OCI-LY1 (cell line): ENCODE measurements at regions not wholly inside any gene's neighbourhood (a gene's known extent, or its start where the extent isn't known, plus 50 kb on each side); places are given as distances from the start of the nearest gene placed in this dataset.

Source experiments
- H2AFZ ChIP-seq: fragments of 200-600 bp; sonication (generic), shearing (Covaris generic); 2 replicates; pipeline ENCODE4 v1.6.0; 2014; ENCODE audit warnings: antibody characterized with exemption, mild to moderate bottlenecking, low read length
- H3F3A ChIP-seq: fragments of 200-600 bp; sonication (generic), shearing (Covaris generic); 2 replicates; pipeline ENCODE4 v1.6.0; 2014; ENCODE audit warnings: mild to moderate bottlenecking, antibody characterized with exemption, low read length, moderate library complexity; ENCODE audit not compliant: insufficient read depth
- H3K27ac ChIP-seq: fragments of 200-600 bp; sonication (generic); 2 replicates; pipeline ENCODE4 v1.5.1; 2014; ENCODE audit warnings: low read length, mixed run types, mild to moderate bottlenecking, low read depth; ENCODE audit not compliant: poor library complexity, severe bottlenecking
- H3K27me3 ChIP-seq: fragments of 200-600 bp; sonication (generic); 2 replicates; pipeline ENCODE4 v1.6.0; 2014; ENCODE audit warnings: antibody characterized with exemption, mild to moderate bottlenecking, low read length, moderate library complexity; ENCODE audit not compliant: insufficient read depth
- H3K36me3 ChIP-seq: fragments of 200-600 bp; sonication (generic); 2 replicates; pipeline ENCODE4 v1.6.1; 2014; ENCODE audit warnings: mild to moderate bottlenecking, antibody characterized with exemption, low read length, moderate library complexity, mixed read lengths; ENCODE audit not compliant: insufficient read depth
- H3K4me1 ChIP-seq: fragments of 200-600 bp; sonication (generic); 2 replicates; pipeline ENCODE4 v1.5.1; 2014; ENCODE audit warnings: mild to moderate bottlenecking, low read length, moderate library complexity; ENCODE audit not compliant: insufficient read depth, severe bottlenecking
- H3K4me2 ChIP-seq: fragments of 200-600 bp; sonication (generic), shearing (Covaris generic); 2 replicates; pipeline ENCODE4 v1.6.1; 2014; ENCODE audit warnings: low read length
- H3K4me3 ChIP-seq: fragments of 200-600 bp; sonication (generic); 2 replicates; pipeline ENCODE4 v1.5.1; 2014; ENCODE audit warnings: low read length, low read depth, mild to moderate bottlenecking, mixed read lengths; ENCODE audit not compliant: poor library complexity, severe bottlenecking
- H3K79me2 ChIP-seq: fragments of 200-600 bp; shearing (Covaris generic); 2 replicates; pipeline ENCODE4 v1.6.1; 2016; ENCODE audit warnings: mixed run types, low read length, mixed read lengths; ENCODE audit not compliant: insufficient read depth
- H3K9ac ChIP-seq: fragments of 200-600 bp; sonication (generic), shearing (Covaris generic); 2 replicates; pipeline ENCODE4 v1.6.1; 2014; ENCODE audit warnings: mild to moderate bottlenecking, low read length, mixed read lengths
- H3K9me2 ChIP-seq: fragments of 200-600 bp; sonication (generic), shearing (Covaris generic); 2 replicates; pipeline ENCODE4 v1.6.1; 2014; ENCODE audit warnings: low read depth, mild to moderate bottlenecking, low read length, mixed read lengths
- H3K9me3 ChIP-seq: fragments of 200-600 bp; shearing (Covaris generic); 2 replicates; pipeline ENCODE4 v1.6.1; 2014; ENCODE audit warnings: low read length, mixed read lengths
- H4K20me1 ChIP-seq: fragments of 200-600 bp; sonication (generic), shearing (Covaris generic); 2 replicates; pipeline ENCODE4 v1.6.0; 2016; ENCODE audit warnings: mild to moderate bottlenecking, low read length; ENCODE audit not compliant: insufficient read depth
- EZH2 ChIP-seq: fragments of 200-600 bp; sonication (generic), shearing (Covaris generic); IDR thresholded peaks from 2 replicates; pipeline ENCODE4 v1.8.0; 2017; ENCODE audit warnings: borderline replicate concordance, mixed run types, mild to moderate bottlenecking, antibody characterized with exemption, low read length, moderate library complexity, mixed read lengths
- TF ChIP-seq, protein P1 (sequence below): fragments of 200-600 bp; sonication (generic), shearing (Covaris generic); IDR thresholded peaks from 2 replicates; pipeline ENCODE4 v1.5.1; 2017; ENCODE audit warnings: mild to moderate bottlenecking, antibody characterized with exemption, low read length, moderate library complexity, mixed read lengths

- no peak overlapping the region for H3K4me2 ChIP-seq
- no peak overlapping the region for H2AFZ ChIP-seq
- no peaks in the 10 kb centered on the region for H3F3A ChIP-seq
- H3K36me3 ChIP-seq: no peaks in the 10 kb centered on the region
- no peak overlapping the region for H3K4me3 ChIP-seq
- H3K9ac ChIP-seq: no peak overlapping the region
- H3K9me3 ChIP-seq: no peaks in the 10 kb centered on the region
- no peaks in the 10 kb centered on the region for H3K27me3 ChIP-seq
- no peak overlapping the region for H3K27ac ChIP-seq
- TF ChIP-seq, protein P1, sequence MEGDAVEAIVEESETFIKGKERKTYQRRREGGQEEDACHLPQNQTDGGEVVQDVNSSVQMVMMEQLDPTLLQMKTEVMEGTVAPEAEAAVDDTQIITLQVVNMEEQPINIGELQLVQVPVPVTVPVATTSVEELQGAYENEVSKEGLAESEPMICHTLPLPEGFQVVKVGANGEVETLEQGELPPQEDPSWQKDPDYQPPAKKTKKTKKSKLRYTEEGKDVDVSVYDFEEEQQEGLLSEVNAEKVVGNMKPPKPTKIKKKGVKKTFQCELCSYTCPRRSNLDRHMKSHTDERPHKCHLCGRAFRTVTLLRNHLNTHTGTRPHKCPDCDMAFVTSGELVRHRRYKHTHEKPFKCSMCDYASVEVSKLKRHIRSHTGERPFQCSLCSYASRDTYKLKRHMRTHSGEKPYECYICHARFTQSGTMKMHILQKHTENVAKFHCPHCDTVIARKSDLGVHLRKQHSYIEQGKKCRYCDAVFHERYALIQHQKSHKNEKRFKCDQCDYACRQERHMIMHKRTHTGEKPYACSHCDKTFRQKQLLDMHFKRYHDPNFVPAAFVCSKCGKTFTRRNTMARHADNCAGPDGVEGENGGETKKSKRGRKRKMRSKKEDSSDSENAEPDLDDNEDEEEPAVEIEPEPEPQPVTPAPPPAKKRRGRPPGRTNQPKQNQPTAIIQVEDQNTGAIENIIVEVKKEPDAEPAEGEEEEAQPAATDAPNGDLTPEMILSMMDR: no peak
- no peak for TF ChIP-seq EZH2
- H3K9me2 ChIP-seq: no peaks in the 10 kb centered on the region
- H4K20me1 ChIP-seq: no peaks in the 10 kb centered on the region
- H3K4me1 ChIP-seq: no peaks in the 10 kb centered on the region
- no peaks in the 10 kb centered on the region for H3K79me2 ChIP-seq
Measured at GRCh38 chr12:23211384-23212320, 586.7 kb downstream of the ETNK1 start.

DNA sequence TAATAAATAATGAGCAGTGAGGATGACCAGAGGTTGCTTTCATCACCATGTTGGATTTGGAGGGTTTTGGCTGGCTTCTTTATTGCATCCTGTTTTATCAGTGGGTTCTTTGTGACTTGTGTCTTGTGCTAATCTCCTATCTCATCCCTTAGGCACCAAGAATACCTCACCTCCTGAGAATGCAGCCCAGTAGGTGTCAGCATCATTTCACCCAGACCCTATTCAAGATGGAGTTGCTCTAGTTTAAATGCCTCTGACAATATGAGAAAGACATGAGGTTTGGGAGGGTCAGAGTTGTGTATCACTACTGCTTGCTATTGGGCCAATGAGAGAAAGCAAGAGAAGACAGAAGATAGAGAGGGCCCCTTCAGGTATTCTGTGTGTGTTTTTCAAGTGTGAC is 592.2 kb downstream of the ETNK1 start:
- Histone ChIP-seq H3K4me2 (no peak overlapping the region), H3K4me3 (no peak overlapping the region), H3K4me1 (no peaks in the 10 kb centered on the region), H4K20me1 (no peaks in the 10 kb centered on the region), H3K9ac (no peak overlapping the region), H3K79me2 (no peaks in the 10 kb centered on the region), H3K36me3 (no peaks in the 10 kb centered on the region), H3K9me2 (no peaks in the 10 kb centered on the region), H2AFZ (no peak overlapping the region), H3K27me3 (no peaks in the 10 kb centered on the region), H3K27ac (no peak overlapping the region), H3K9me3 (no peaks in the 10 kb centered on the region), H3F3A (no peaks in the 10 kb centered on the region)
- TF ChIP-seq, protein P1: no peak
- no peak for TF ChIP-seq EZH2

- Histone ChIP-seq H3K4me2 (no peak overlapping the region), H3K27me3 (no peaks in the 10 kb centered on the region), H3K9me3 (no peaks in the 10 kb centered on the region), H3K36me3 (no peaks in the 10 kb centered on the region), H3K27ac (no peak overlapping the region), H3K4me3 (no peak overlapping the region), H3K79me2 (no peaks in the 10 kb centered on the region), H3K9ac (no peak overlapping the region), H3K4me1 (no peaks in the 10 kb centered on the region), H4K20me1 (no peaks in the 10 kb centered on the region), H3K9me2 (no peaks in the 10 kb centered on the region), H3F3A (no peaks in the 10 kb centered on the region), H2AFZ (no peak overlapping the region)
- TF ChIP-seq EZH2: no peak
- TF ChIP-seq, protein P1: no peak
Measured at GRCh38 chr12:23217667-23218066, 592.7 kb downstream of the ETNK1 start.
